ENCODE measurements at regions not wholly inside any gene's neighbourhood (a gene's known extent, or its start where the extent isn't known, plus 50 kb on each side); places are given as distances from the start of the nearest gene placed in this dataset.
"Not testable (repeated sequence)": the region's sequence is repeated elsewhere in the genome, so short reads cannot be mapped to it uniquely, and the experiment has no call there.

DNA sequence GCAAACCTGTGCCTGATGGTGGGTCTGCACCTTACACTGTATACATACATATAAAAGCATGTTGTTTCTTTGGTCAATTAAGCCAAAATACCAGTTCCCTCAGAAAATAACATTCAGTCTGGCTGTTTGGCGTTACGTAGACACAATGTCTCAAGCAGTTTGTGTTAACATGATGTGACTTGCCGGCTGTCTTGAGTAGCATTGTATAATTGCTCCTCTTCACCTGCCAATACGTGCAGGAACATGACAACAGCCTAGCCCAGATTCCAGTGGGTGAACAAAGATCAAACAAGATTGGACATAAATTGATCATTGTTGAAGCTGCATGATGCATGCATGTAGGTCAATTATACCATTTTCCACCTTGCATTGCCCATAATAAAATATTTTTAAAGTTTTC is 102.3 kb downstream of the F11 start:
- FAIRE-seq (no peak), DNase-seq (ENCODE audit: insufficient read length, low spot score) (no peak)
- TF ChIP-seq POLR2A (IDR thresholded peaks at IDR 0.05; ENCODE audit: low read depth, low read length): no peak
- no peak for TF ChIP-seq TAF1 (IDR thresholded peaks at IDR 0.05; ENCODE audit: low read depth, low read length)
- no peak for TF ChIP-seq PAX5 (IDR thresholded peaks at IDR 0.05; ENCODE audit: insufficient read depth, low read length, severe bottlenecking)
- no peak for TF ChIP-seq POLR2AphosphoS5 (IDR thresholded peaks at IDR 0.05; ENCODE audit: low read depth, low read length)
- no peak for TF ChIP-seq SPI1 (IDR thresholded peaks at IDR 0.05; ENCODE audit: low read depth, low read length)
- TF ChIP-seq POU2F2 (IDR thresholded peaks at IDR 0.05; ENCODE audit: low read depth, low read length): no peak

DNA sequence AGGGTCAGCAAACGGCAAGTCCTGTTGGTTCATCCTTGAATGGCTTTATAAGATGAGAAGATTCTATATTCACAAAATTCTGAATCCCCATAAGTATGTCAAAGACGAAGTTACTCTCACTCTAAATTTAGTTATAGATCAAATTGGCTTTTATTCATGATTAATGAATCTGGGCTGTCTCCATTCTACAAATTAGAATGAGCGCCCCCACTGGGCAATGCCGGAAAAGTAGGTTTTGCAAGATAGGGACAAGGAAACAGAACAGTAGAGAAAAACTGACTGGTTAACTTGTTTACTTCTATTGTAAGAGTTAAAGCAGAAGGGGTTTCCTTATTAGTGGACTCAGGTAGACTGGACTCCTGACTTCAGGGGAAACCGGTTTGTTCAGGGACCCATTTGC is 100.3 kb downstream of the F11 start:
- no peak for TF ChIP-seq SPI1 (IDR thresholded peaks at IDR 0.05; ENCODE audit: low read depth, low read length)
- TF ChIP-seq POLR2AphosphoS5 (IDR thresholded peaks at IDR 0.05; ENCODE audit: low read depth, low read length): no peak
- no peak for FAIRE-seq

DNA sequence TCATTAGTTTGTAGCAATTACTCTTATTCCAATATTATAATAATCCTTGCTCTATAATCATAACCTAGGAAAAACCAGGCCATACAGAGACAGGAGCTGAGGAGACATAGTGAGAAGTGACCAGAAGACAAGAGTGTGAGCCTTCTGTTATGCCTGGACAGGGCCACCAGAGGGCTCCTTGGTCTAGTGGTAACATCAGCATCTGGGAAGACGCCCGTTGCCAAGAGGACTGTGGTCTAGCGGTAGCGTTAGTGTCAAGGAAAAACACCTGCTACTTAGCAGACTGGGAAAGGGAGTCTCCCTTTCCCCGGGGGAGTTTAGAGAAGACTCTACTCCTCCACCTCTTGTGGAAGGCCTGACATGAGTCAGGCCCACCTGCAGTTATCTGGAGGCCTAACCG is 97.0 kb downstream of the F11 start:
- DNase-seq (ENCODE audit: insufficient read length, low spot score); FAIRE-seq: not testable (repeated sequence)

More for the DNA sequence above, 100.3 kb downstream of the F11 start:
- no peak for DNase-seq (ENCODE audit: insufficient read length, low spot score)

DNA sequence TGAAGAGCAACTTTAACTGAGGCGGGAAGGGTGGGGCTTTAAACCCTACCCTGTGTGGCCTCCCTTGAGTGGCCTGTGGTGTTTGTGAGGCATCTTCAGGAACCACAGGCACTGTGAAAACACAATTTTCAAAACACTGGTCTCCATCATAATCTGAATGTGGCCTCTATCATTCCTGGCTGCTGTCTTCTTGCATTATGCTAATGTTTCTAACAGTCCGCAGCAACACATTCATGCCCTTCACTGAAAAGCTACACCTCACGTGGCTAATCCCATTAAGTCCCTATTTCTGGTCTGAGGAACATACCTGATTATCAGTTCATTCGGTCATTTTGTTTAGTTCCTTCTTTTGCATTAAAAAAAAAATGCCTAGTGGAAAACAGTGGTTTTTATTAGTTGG is 94.6 kb downstream of the F11 start:
- no peak for FAIRE-seq
- TF ChIP-seq POLR2AphosphoS5 (IDR thresholded peaks at IDR 0.05; ENCODE audit: low read depth, low read length) (no peak), TAF1 (IDR thresholded peaks at IDR 0.05; ENCODE audit: low read depth, low read length) (no peak), POLR2A (IDR thresholded peaks at IDR 0.05; ENCODE audit: low read depth, low read length) (no peak), PAX5 (IDR thresholded peaks at IDR 0.05; ENCODE audit: insufficient read depth, low read length, severe bottlenecking) (no peak), POU2F2 (IDR thresholded peaks at IDR 0.05; ENCODE audit: low read depth, low read length) (no peak), SPI1 (IDR thresholded peaks at IDR 0.05; ENCODE audit: low read depth, low read length) (no peak)
- no peak for DNase-seq (ENCODE audit: insufficient read length, low spot score)

DNA sequence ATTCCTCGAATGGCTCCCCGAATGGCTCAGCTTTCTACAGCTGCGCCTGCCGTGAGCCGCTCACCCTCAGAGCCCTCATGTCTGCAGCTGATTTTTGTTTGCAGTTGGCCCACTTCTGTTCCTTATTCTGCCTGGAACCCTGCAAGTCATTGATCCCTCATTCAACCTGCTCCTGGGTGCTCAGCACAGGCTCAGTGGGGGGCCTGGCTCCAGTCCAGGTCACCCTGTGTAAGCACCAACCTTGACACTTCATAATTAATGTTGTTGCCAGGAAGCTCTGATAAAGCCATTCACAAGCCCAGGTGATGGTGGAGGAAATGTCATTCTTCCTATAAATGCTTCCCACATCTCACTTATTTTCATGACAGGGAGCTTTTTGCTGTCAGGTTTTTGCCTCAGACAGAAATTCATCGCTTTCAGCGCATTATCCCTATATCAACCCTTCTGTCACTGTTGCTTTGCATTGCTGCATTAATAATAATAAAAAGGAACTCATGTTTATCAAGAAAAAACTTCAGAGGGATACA is 85.7 kb downstream of the F11 start:
- no peak for FAIRE-seq
- TF ChIP-seq SPI1 (IDR thresholded peaks at IDR 0.05; ENCODE audit: low read depth, low read length): no peak
- no peak for DNase-seq (ENCODE audit: insufficient read length, low spot score)

DNA sequence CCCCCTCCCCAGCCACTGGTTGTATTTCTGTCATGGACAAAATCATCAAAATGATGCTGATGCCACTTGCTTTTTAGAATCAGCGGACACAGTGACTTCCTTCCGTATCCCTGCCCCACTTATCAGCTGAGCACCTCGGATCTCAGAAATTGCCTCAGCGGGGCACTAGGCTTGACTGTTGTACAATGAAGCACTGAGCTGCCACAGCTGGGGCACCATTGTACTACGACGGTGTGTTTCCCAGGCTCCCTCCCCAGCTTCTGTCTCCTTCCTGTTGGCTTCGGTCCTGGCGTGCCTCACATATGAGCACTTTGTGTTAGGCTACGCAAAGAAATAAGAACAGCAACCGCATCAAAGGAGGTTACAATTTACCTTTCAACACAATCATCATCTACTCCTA is 82.4 kb downstream of the F11 start:
- FAIRE-seq (no peak), DNase-seq (ENCODE audit: insufficient read length, low spot score) (no peak)

DNA sequence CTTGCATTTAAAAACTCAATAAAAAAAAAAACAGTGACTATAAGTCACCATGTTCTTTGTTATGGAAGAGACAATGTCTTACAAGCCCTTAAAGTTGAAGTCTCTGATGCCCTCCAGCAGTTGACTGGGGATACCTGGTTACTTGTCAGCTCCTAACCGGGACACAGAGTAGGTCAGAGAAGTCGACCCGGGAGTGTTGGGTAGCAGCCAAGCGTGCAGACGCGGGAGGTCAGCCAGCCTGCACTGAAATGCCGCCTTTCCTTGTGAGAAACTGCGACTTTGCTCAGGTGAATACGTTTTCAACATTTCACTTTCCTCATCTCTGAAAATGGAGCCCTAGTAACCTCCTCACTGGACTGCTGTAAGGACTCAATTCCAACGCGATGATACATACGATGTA is 81.8 kb downstream of the F11 start:
- no peak for FAIRE-seq
- TF ChIP-seq POU2F2 (IDR thresholded peaks at IDR 0.05; ENCODE audit: low read depth, low read length) (no peak), TAF1 (IDR thresholded peaks at IDR 0.05; ENCODE audit: low read depth, low read length) (no peak), POLR2A (IDR thresholded peaks at IDR 0.05; ENCODE audit: low read depth, low read length) (no peak), POLR2AphosphoS5 (IDR thresholded peaks at IDR 0.05; ENCODE audit: low read depth, low read length) (no peak), PAX5 (IDR thresholded peaks at IDR 0.05; ENCODE audit: insufficient read depth, low read length, severe bottlenecking) (no peak), SPI1 (IDR thresholded peaks at IDR 0.05; ENCODE audit: low read depth, low read length) (no peak)
- no peak for DNase-seq (ENCODE audit: insufficient read length, low spot score)

More for the DNA sequence above, 82.4 kb downstream of the F11 start:
- TF ChIP-seq POLR2A (IDR thresholded peaks at IDR 0.05; ENCODE audit: low read depth, low read length) (no peak), TAF1 (IDR thresholded peaks at IDR 0.05; ENCODE audit: low read depth, low read length) (no peak)

DNA sequence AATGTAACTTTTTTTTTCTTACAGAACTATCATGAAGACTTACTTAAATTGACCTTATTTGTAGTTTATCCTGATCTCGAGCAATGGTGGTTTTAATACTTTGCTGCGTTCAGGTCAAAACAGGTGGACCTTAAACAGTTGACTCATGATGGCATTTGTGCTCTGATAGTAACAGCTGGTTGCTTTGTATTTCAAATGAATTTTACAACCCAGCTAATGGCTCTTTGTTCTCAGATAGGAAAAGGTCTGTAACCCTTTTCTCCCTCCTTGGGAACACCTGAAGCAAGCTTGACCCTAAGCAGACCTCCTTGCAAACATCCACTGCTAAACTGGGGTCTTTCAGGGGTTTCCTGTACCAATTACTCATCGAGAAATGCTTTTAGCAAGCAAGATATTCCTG is 79.2 kb downstream of the F11 start:
- FAIRE-seq: no peak
- TF ChIP-seq TAF1 (IDR thresholded peaks at IDR 0.05; ENCODE audit: low read depth, low read length) (no peak), POLR2A (IDR thresholded peaks at IDR 0.05; ENCODE audit: low read depth, low read length) (no peak), SPI1 (IDR thresholded peaks at IDR 0.05; ENCODE audit: low read depth, low read length) (no peak)
- DNase-seq (ENCODE audit: insufficient read length, low spot score): no peak

DNA sequence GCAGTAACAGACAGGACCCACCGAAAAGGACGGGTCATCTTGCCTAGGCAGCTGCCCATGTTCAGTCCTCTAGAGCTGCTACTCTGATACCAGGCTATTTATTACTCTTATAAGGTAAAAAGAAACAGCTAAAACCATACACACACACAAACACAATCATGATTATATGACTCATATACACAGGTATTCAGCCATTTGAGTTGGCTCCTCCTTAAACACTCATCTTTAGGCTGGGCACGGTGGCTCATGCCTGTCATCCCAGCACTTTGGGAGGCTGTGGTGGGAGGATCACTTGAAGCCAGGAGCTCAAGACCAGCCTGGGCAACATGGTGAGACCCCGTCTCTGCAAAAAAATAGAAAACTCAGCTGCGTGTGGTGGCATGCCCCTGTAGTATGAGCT is 76.6 kb downstream of the F11 start:
- FAIRE-seq (no peak), DNase-seq (ENCODE audit: insufficient read length, low spot score) (no peak)
- TF ChIP-seq POLR2AphosphoS5 (IDR thresholded peaks at IDR 0.05; ENCODE audit: low read depth, low read length) (no peak), SPI1 (IDR thresholded peaks at IDR 0.05; ENCODE audit: low read depth, low read length) (no peak), PAX5 (IDR thresholded peaks at IDR 0.05; ENCODE audit: insufficient read depth, low read length, severe bottlenecking) (no peak), POLR2A (IDR thresholded peaks at IDR 0.05; ENCODE audit: low read depth, low read length) (no peak), TAF1 (IDR thresholded peaks at IDR 0.05; ENCODE audit: low read depth, low read length) (no peak), POU2F2 (IDR thresholded peaks at IDR 0.05; ENCODE audit: low read depth, low read length) (no peak)

DNA sequence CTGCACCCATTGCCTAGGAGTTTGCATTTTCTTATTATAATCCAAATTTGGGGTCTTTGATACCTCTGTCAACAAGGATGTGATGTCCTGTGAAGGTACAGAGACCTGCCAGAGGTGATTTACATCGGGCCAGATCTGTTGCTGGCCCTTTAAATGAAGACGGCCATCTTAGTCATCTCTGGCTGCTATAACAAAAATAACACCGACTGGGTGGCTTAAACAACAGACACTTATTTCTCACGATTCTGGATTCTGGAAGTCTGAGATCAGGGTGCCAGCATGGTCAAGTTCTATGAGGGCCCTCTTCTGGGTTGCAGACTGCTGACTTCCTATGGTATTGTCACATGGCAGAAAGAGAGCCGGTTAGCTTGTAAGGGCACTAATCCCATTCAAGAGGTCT is 75.7 kb downstream of the F11 start:
- FAIRE-seq (no peak), DNase-seq (ENCODE audit: insufficient read length, low spot score) (no peak)
- TF ChIP-seq SPI1 (IDR thresholded peaks at IDR 0.05; ENCODE audit: low read depth, low read length): no peak
- TF ChIP-seq POU2F2 (IDR thresholded peaks at IDR 0.05; ENCODE audit: low read depth, low read length): no peak
- TF ChIP-seq TAF1 (IDR thresholded peaks at IDR 0.05; ENCODE audit: low read depth, low read length): no peak
- TF ChIP-seq POLR2A (IDR thresholded peaks at IDR 0.05; ENCODE audit: low read depth, low read length): no peak
- TF ChIP-seq PAX5 (IDR thresholded peaks at IDR 0.05; ENCODE audit: insufficient read depth, low read length, severe bottlenecking): no peak
- TF ChIP-seq POLR2AphosphoS5 (IDR thresholded peaks at IDR 0.05; ENCODE audit: low read depth, low read length): no peak
